Activated T-helper 2 cell treated with anti-CD3 and anti-CD28 coated beads, Interferon-gamma antibody, Interleukin-2, Interleukin-4, amounts not matched to agents 10 μg/mL and 5 μg/mL and 100 μg/mL, durations not matched to agents 14 hours and 24 hours and 36 hours (primary cell): ENCODE measurements at regions not wholly inside any gene's neighbourhood (a gene's known extent, or its start where the extent isn't known, plus 50 kb on each side); places are given as distances from the start of the nearest gene placed in this dataset.
"Not testable (repeated sequence)": the region's sequence is repeated elsewhere in the genome, so short reads cannot be mapped to it uniquely, and the experiment has no call there.

Source experiments
- DNase-seq: peaks from one replicate; pipeline ENCODE4 v3.0.0; 2021; ENCODE audit warnings: low spot score
- H3K27ac Mint-ChIP-seq: one replicate; pipeline ENCODE4 v1.8.0; 2021; ENCODE audit warnings: mixed read lengths
- H3K27me3 Mint-ChIP-seq: one replicate; pipeline ENCODE4 v1.8.0; 2021; ENCODE audit warnings: low read depth, mixed read lengths
- H3K36me3 Mint-ChIP-seq: one replicate; pipeline ENCODE4 v1.8.0; 2021; ENCODE audit warnings: low read depth, mixed read lengths
- H3K4me1 Mint-ChIP-seq: one replicate; pipeline ENCODE4 v1.8.0; 2021; ENCODE audit warnings: low read depth, mixed read lengths
- H3K4me3 Mint-ChIP-seq: one replicate; pipeline ENCODE4 v1.8.0; 2021; ENCODE audit warnings: low read depth, mild to moderate bottlenecking, moderate library complexity, mixed read lengths
- H3K9me3 Mint-ChIP-seq: one replicate; pipeline ENCODE4 v1.8.0; 2021; ENCODE audit warnings: mixed read lengths
- intact Hi-C: fragments of 100-400 bp; cut with micrococcal nuclease; formaldehyde crosslinking; loops from one replicate; pipeline ENCODE4 v1.15.1; 2023

GRCh38 chr18:9015689-9016088 is 86.8 kb upstream of the NDUFV2 start:
- intact Hi-C loops, result loop anchor here (2.0 kb wide), 2 partner anchors 39 to 125 kb away; no protein-coding TSS in a partner anchor
- no peaks in the 10 kb centered on the region for H3K9me3 Mint-ChIP-seq
- no peak overlapping the region for H3K27ac Mint-ChIP-seq

DNA sequence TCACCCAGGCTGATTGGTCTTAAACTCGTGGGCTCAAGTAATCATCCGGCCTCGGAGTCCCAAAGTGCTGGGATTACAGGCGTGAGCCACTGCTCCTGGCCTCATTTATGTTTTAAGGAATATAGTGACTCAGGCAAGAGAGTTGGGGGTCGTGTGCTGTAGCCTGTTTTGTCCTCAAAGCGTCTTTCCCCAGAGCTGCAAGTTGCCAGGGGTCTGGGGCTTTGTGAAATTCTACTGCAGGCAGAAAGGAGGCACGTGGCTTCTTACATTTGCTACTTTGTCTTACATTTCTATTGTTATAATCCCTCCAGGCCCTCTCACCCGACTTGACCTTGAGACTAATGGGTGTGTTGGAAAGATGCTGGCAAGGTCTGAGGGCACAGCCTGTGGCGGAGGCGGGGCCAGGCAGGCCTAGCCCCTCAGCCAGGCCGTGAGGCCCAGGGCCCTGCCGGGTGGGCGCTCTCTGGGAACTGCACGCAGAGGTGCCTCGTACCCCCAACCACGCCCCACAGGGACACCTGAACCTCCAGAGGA is 85.8 kb upstream of the NDUFV2 start:
- H3K36me3 Mint-ChIP-seq, result no peaks in the 10 kb centered on the region
- intact Hi-C loops, result loop anchor here (1.0 to 2.0 kb wide), 3 partner anchors 38 to 124 kb away; no protein-coding TSS in a partner anchor
- peak overlapping the region; percentile 62 for H3K27ac Mint-ChIP-seq
- H3K4me1 Mint-ChIP-seq, result peaks cover 19% of the 10 kb centered on the region
- H3K27me3 Mint-ChIP-seq, result no peaks in the 10 kb centered on the region
- no peaks in the 10 kb centered on the region for H3K9me3 Mint-ChIP-seq
- no peak for DNase-seq
- no peak overlapping the region for H3K4me3 Mint-ChIP-seq

More at GRCh38 chr18:9015689-9016088, 86.8 kb upstream of the NDUFV2 start:
- DNase-seq, result no peak
- peaks cover 19% of the 10 kb centered on the region for H3K4me1 Mint-ChIP-seq
- H3K4me3 Mint-ChIP-seq, result no peak overlapping the region
- peaks cover 2% of the 10 kb centered on the region for H3K27me3 Mint-ChIP-seq
- no peaks in the 10 kb centered on the region for H3K36me3 Mint-ChIP-seq

DNA sequence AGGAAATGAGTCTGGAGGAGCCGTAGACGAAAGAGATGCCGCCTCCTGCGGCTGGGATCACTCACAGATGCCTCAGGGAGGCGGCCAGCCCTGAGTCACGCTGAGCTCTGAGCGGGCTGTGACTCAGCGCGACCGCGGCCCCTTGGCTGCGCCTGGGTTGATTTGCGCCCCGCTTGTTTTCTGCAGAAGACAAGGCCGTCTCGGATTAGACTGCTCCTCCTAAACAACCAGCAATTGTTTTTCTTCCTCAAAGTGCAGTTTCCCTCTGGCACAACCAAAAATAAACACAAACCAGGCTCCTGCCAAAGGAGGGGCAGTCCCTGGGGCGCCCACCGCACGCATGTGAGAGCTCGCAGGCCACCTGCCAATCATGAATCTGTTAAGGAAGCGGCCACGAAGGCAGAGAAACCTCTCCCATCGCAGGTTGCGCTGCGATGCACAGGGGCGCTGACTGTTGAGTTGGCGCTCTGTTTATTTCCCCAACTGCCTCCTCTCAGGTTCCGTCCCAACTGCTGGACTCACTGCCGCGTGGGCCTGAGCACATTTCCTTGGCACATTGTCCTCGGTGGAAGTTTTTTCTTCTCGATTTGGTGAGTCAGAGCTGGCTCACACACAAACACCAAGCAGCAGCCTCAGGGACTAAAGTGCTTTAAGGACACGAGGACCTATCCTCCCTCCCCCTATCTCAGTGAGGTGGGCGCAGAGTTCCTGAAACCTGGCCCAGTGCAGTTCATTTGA is 85.2 kb upstream of the NDUFV2 start:
- H3K4me3 Mint-ChIP-seq, result peak overlapping the region; percentile 28
- intact Hi-C loops, result loop anchor here (1.0 to 2.0 kb wide), 3 partner anchors 37 to 123 kb away; no protein-coding TSS in a partner anchor

GRCh38 chr18:9017905-9018227 is 84.6 kb upstream of the NDUFV2 start:
- no peaks in the 10 kb centered on the region for H3K36me3 Mint-ChIP-seq
- H3K4me1 Mint-ChIP-seq, result peaks cover 19% of the 10 kb centered on the region
- peak overlapping the region; percentile 28 for H3K4me3 Mint-ChIP-seq
- no peak for DNase-seq
- intact Hi-C loops, result loop anchor here (1.0 to 2.0 kb wide), 3 partner anchors 37 to 123 kb away; no protein-coding TSS in a partner anchor
- no peaks in the 10 kb centered on the region for H3K9me3 Mint-ChIP-seq
- H3K27me3 Mint-ChIP-seq, result no peaks in the 10 kb centered on the region
- peak overlapping the region; percentile 62 for H3K27ac Mint-ChIP-seq

More for the DNA sequence above, 85.2 kb upstream of the NDUFV2 start:
- Mint-ChIP-seq H3K27ac (peak overlapping the region; percentile 62), H3K4me1 (peaks cover 19% of the 10 kb centered on the region), H3K27me3 (no peaks in the 10 kb centered on the region), H3K36me3 (no peaks in the 10 kb centered on the region), H3K9me3 (no peaks in the 10 kb centered on the region)
- peak; percentile 53 for DNase-seq

- intact Hi-C loops, result no loop called here
- Mint-ChIP-seq H3K9me3 (no peaks in the 10 kb centered on the region), H3K36me3 (no peaks in the 10 kb centered on the region), H3K4me1 (peaks cover 19% of the 10 kb centered on the region), H3K4me3 (no peak overlapping the region), H3K27me3 (no peaks in the 10 kb centered on the region), H3K27ac (no peak overlapping the region)
- no peak for DNase-seq
These were observed 83.4 kb upstream of the NDUFV2 start for GRCh38 chr18:9019135-9019534.

GRCh38 chr18:9020221-9020620 is 82.3 kb upstream of the NDUFV2 start:
- Mint-ChIP-seq H3K36me3 (no peaks in the 10 kb centered on the region), H3K9me3 (no peaks in the 10 kb centered on the region), H3K4me3 (no peak overlapping the region), H3K27ac (no peak overlapping the region), H3K4me1 (peaks cover 19% of the 10 kb centered on the region), H3K27me3 (peaks cover 2% of the 10 kb centered on the region)
- intact Hi-C loops, result no loop called here
- no peak for DNase-seq

GRCh38 chr18:9021458-9021857 is 81.0 kb upstream of the NDUFV2 start:
- Mint-ChIP-seq H3K36me3 (no peaks in the 10 kb centered on the region), H3K4me3 (no peak overlapping the region), H3K27ac (no peak overlapping the region), H3K9me3 (no peaks in the 10 kb centered on the region), H3K4me1 (peaks cover 19% of the 10 kb centered on the region), H3K27me3 (peaks cover 7% of the 10 kb centered on the region)
- no peak for DNase-seq
- intact Hi-C loops, result no loop called here

- DNase-seq, result no peak
These were observed 79.9 kb upstream of the NDUFV2 start for GRCh38 chr18:9022397-9023155.

GRCh38 chr18:9024031-9024646 is 78.4 kb upstream of the NDUFV2 start:
- intact Hi-C loops, H3K4me1 Mint-ChIP-seq, H3K36me3 Mint-ChIP-seq, H3K27ac Mint-ChIP-seq, DNase-seq, H3K9me3 Mint-ChIP-seq, H3K4me3 Mint-ChIP-seq: not testable (repeated sequence)
- peaks cover 10% of the 10 kb centered on the region for H3K27me3 Mint-ChIP-seq

More at GRCh38 chr18:9022397-9023155, 79.9 kb upstream of the NDUFV2 start:
- peaks cover 10% of the 10 kb centered on the region for H3K4me1 Mint-ChIP-seq
- H3K27ac Mint-ChIP-seq, result no peak overlapping the region
- H3K36me3 Mint-ChIP-seq, result no peaks in the 10 kb centered on the region
- no peak overlapping the region for H3K4me3 Mint-ChIP-seq
- H3K27me3 Mint-ChIP-seq, result peaks cover 10% of the 10 kb centered on the region
- no peaks in the 10 kb centered on the region for H3K9me3 Mint-ChIP-seq
- intact Hi-C loops, result no loop called here

- no peak overlapping the region for H3K27ac Mint-ChIP-seq
- H3K4me1 Mint-ChIP-seq, result no peaks in the 10 kb centered on the region
- no peaks in the 10 kb centered on the region for H3K9me3 Mint-ChIP-seq
- no peaks in the 10 kb centered on the region for H3K36me3 Mint-ChIP-seq
- no peak for DNase-seq
- H3K4me3 Mint-ChIP-seq, result no peak overlapping the region
- intact Hi-C loops, result no loop called here
- peaks cover 10% of the 10 kb centered on the region for H3K27me3 Mint-ChIP-seq
These were observed 77.2 kb upstream of the NDUFV2 start for GRCh38 chr18:9025091-9025838.

DNA sequence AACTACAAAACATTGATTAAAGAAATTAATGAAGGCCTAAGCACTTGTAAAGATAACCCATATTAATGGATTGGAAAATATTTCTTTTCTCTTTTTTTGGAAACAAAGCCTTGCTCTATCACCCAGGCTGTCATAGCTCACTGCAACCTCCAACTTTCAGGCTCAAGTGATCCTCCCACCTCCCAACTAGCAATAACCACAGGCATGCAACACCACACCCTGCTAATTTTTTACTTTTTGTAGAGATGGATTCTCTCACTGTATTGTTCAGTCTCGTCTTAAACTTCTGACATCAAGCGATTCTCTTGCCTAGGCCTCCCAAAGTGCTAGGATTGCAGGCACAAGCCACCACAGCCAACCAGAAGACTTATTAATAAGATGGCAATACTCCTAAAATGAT is 73.4 kb upstream of the NDUFV2 start:
- no peak for DNase-seq
- H3K9me3 Mint-ChIP-seq, result no peaks in the 10 kb centered on the region
- H3K4me1 Mint-ChIP-seq, result peaks cover 5% of the 10 kb centered on the region
- H3K27me3 Mint-ChIP-seq, result peaks cover 10% of the 10 kb centered on the region
- no peak overlapping the region for H3K4me3 Mint-ChIP-seq
- intact Hi-C loops, result no loop called here
- H3K36me3 Mint-ChIP-seq, result no peaks in the 10 kb centered on the region
- no peak overlapping the region for H3K27ac Mint-ChIP-seq

DNA sequence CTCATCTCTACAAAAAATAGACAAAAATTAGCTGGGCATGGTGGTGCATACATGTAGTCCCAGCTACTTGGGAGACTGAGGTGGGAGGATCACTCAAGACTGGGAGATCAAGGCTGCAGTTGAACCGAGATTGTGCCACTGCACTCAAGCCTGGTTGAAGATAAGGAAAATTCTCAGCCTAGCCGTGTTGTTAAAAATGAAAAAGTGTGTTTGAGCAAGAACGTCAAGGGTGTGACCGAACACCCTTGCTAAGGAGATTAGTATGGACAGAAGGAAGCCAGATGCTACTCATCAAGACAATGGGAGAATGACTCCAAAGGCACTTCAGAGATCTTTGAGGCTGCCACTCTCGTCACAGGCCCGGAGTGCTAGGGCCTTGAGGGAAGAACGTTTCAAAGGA is 70.0 kb upstream of the NDUFV2 start:
- no peaks in the 10 kb centered on the region for H3K27me3 Mint-ChIP-seq
- no peaks in the 10 kb centered on the region for H3K9me3 Mint-ChIP-seq
- no peak overlapping the region for H3K27ac Mint-ChIP-seq
- no peaks in the 10 kb centered on the region for H3K36me3 Mint-ChIP-seq
- DNase-seq, result no peak
- H3K4me1 Mint-ChIP-seq, result peaks cover 5% of the 10 kb centered on the region
- intact Hi-C loops, result no loop called here
- no peak overlapping the region for H3K4me3 Mint-ChIP-seq
